ENCODE measurements at regions not wholly inside any gene's neighbourhood (a gene's known extent, or its start where the extent isn't known, plus 50 kb on each side); places are given as distances from the start of the nearest gene placed in this dataset.

DNA sequence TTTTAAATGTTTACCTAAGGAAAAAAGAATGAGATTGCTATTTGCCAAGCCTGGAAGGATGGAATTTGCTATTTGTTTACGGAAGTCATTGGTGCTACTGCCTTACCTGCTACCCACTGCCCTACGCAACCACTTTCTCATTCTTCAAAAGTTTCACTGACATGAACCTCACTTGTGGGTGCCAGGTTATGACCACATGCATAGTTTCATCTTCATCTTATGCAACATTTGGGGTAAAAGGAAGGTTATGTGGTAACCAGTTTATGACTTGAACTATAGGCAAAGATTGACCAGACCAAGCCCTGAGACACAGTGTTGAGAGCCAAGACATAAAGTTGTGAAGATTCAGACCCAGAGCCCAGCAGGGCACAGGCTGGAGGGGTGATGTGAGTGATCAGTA, 142.5 kb downstream of the LACC1 start:
- no peak for DNase-seq (ENCODE audit: low spot score)

DNA sequence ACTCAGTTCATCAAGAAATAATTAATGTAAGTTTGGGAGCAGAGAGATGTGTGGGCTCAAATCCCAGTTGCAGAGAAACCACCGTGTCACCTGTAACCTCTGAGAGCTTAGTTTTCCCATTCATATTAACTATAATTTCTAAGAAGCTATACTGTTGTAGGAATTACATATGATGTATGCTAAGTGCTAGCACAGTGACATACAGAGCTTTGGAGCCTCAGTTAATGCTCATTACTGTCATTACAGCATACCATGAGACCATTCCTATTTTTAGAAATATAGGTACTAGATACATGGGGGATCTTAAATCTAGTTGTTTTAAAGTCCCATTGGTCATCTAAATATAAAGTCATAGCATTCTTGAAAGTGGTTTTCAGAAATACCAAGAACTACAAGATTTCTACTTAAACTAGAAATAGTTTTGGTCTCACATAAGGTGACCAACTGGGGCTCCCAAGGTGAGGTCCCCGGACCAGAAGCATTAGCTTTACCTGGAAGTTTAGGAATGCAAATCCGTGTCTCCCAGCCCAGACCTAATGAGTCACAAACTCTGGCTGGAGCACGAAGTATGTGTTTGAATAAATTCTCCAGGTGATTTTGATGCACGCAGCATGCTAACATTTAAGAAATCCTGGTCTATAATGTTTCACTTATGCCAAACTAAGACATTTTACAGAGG, 144.6 kb downstream of the LACC1 start:
- no peak for DNase-seq (ENCODE audit: low spot score)

DNA sequence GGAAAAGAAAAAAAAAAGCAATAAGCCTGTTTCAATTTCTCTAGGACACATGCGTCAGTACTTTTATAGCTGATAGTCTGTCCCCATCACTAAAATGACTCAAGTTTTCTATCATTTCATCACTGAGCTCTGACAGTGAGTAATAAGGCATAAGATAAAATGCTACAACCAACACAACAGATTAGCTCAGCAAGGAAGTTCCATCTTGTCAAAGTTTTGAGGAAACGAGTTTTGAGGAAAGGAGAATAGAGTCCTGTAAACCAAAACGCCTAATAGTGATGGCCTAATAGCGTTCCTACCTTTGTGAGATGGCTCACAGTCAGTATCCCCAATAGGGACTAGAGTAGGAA, 145.1 kb downstream of the LACC1 start:
- DNase-seq (ENCODE audit: low spot score): no peak

DNA sequence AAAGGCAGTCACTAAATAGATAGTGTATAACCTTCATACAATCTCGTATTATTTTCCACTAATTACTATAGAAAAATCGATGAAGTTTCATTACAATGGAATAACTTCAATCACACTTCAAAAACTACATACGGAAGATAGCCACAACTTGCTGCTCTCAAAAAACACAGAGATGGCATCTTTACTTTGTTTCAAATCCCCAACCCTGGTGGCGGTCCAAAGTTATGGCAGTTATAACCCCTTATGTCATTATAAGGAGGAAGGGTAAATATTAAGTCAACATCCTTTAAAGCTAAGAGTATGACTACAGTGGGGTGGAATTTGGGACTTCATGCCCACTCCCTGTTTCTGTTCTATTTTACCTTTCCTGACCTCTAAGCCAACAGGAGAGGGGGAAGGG, 146.5 kb downstream of the LACC1 start:
- no peak for DNase-seq (ENCODE audit: low spot score)

DNA sequence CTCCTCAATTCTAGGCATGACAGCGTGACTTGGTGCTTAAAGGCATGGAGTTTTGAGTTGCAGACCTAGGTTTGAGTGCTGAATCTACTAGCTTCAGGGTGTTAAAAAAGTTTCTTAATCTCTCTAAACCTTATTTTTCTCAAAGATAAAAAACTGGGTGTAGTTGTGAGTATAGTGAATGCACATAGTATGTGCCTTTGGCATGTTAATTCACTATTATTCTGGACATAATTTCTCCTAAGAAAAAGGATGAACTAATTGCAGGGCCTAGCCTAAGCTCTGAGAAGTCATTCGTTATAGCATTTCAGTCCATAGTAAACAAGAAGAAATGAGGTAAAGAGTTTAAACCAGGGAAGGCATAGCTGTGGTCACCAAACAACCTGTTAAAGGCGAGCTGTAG, 149.0 kb downstream of the LACC1 start:
- DNase-seq (ENCODE audit: low spot score): no peak

DNA sequence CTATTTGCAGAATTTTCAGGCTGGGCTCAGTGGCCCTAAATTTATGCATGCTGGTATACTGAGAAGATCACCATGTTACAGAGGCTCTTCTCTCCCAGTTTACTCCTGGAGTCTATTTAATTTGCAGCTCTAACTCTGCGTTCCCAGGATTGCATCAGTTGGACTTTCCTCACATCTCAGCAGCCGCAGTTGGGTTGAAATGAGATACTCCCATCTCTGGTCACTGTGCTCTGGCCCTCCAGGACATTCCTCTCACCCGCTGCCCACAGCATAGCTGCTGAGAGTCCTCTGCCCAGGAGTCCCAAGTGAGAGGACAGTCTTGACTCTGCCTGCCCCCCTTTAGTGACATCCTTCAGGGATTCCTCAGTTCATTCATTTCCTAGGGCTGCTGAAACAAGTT, 150.9 kb downstream of the LACC1 start:
- DNase-seq (ENCODE audit: low spot score): no peak

DNA sequence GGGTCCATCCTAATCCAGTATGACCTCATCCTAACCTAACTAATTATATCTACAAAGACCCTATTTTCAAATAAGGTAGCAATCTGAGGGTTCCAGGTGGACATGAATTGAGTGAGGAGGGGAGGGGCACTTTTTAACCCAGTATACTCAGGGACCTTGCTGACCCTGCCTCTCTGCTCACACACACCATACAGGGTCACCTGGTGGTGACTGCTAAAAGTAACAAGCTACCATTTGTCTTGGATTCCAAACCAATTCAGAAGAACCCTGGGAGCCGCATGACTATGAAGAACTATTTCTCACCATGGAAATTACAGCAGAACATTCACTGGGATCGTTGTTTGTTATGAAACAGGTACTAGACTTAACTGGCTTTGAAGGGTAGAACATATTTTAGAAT, 151.9 kb downstream of the LACC1 start:
- DNase-seq (ENCODE audit: low spot score): no peak

DNA sequence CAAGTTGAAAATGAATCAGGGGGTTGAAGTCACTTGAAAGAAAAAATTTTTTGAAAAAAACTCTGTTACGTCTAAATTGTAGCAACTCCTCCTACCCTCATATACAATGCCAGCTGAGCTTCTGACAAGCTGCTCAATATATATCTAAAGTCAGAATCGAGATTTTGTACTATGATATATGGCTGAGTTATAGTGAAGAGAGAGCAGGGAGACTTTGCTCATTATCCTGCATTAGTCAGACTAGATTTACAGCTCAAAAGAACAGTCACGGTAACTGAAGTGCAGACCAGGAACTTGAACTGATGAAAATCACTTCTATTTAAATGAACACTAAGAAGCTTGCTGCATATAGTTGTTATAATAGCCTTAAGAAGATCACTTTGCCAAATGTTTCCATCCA, 153.1 kb downstream of the LACC1 start:
- no peak for DNase-seq (ENCODE audit: low spot score)

DNA sequence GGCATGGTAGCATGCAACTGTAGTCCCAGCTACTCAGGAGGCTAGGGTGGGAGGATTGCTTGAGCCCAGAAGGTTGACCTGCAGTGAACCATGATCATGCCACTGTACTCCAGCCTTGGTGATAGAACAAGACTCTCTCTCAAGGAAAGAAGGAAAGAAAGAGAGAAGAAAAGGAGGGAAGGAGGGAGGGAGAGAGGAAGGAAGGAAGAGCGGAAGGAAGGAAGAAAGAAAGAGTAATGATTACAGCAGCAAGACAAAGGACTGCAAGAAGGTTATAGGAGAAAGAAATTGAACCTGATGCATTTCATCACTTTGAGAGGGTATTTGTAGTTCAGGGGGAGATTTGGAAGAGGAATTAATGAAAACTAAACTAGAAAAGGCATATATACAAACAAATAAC, 155.7 kb downstream of the LACC1 start:
- no peak for DNase-seq (ENCODE audit: low spot score)

DNA sequence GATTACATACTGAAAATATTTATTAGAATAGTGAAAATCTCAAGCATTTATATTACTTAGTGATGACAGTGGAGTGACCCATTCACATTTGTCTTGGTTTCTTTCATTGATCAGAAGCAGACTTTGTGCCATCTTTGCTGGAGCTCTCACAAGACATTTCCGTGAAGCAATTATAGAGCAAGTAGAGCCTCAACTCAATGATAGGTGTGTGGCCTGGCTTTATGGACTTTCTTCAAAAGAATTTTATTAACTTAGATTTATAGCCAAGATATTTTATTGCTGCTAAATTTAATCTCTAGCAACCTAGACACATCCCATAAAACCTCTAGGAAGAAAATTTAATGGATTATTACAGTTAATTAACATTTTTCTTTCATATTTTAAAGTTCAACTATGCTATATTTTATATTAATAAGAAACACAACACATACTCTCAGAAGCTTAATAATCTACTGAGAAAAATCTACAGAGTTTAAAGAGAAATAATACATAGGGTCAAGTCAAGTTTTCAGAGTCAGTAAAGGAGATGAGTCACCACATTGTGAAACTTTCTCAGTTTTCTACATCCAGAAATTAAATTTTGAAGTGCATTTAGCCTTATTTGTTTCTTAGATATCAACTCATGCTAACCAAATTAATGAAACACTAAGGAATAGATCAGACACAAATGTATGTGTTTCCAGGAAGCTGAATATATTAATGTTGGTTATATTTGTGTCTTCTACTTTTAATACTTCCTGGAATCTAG, 160.5 kb downstream of the LACC1 start:
- DNase-seq (ENCODE audit: low spot score): peak; percentile 49

DNA sequence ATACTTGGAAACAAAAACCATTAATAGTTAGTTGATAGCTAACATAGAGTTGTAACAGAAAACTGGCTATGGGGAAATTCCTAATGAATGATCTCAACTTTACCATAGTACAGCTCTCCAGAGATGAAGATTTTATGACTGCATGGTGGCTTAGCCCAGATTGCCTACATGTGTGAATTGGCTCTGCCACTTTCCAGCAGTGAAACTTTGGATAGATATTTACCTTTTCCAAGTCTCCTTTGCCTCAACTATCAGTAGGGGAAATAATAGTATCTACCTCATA, 161.1 kb downstream of the LACC1 start:
- DNase-seq (ENCODE audit: low spot score): no peak

DNA sequence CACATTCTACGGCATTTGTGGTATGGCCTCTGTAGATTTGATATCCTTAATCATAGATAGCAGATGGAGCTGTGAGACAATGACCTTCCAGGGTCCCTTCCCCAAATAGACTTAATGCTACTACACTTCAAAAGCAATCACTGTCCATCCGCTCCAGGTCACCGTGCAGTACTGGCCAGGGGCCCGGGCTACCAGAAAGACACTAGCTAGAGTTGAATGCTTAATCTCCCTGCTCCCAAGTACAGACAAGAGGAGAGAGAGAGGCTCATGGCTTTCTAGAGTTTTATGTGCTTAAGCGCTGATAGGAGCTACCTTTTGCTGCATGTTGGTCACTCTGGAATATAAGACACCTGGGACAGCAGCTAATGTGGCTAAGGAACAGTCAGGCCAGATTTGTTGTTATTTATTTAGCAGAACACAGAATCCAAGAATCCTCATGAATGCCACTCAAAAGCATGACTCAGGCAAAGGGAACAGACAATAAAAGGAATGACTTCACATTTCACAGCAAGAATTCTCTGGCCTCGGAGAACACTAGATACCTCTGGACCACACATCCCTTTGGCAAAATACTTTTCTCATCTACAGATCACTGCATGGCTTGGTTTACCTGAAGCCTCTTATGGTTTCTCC, 165.0 kb downstream of the LACC1 start:
- no peak for DNase-seq (ENCODE audit: low spot score)

DNA sequence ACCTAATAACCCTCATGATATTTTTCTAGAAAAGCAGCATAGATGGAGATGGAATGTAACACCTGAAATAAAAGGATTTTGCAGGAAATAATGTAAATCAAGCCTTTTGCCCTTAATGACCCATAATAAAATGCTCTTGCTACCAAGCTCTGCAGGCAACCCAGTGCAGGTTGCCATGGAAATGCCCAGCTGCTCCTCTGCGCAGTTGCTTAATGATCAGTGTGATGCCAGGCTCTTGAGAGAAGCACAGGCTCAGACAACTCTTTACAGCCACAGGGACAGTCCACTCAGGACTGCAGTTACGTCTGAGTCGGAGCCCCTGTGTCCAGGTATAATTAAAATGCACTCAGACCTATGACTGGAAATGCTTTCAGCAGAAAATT, 165.5 kb downstream of the LACC1 start:
- DNase-seq (ENCODE audit: low spot score): no peak

DNA sequence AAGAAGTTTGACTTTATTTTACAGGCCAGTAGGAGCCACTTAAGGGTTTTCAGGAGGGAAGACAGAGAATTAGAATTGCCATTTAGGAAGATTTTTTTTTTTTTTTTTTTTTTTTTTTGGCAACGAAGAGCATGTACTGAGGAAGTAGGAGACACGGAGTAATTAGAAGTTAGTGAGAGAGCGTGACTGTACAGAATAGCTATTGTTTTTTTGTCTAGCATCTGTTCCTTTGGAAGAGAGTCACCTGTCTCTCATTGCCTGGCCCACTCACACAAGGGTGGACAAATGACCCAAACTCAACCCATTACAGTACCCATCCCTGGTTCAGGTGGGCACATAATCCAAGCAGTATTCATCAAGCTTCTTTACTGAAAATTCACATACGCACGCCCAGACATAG, 166.7 kb downstream of the LACC1 start:
- DNase-seq (ENCODE audit: low spot score): no peak

DNA sequence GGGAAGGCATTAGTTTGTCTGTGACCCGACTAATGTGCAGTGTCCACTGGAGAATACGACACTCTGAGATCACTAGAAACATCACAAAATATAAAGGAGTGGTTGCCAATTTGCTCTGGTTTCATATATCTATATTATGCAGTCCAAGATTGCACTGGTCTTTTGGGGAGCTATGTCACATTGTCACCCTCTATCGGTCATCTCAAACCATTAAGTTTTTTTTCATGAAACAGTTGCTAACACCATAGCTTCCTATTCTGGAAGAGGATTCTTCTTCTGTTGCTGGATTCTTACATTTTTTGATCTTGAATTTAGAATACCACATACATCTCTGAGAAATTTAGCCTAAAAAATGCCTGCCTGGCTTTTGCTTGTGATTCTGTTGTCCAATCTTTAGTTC, 168.6 kb downstream of the LACC1 start:
- no peak for DNase-seq (ENCODE audit: low spot score)

DNA sequence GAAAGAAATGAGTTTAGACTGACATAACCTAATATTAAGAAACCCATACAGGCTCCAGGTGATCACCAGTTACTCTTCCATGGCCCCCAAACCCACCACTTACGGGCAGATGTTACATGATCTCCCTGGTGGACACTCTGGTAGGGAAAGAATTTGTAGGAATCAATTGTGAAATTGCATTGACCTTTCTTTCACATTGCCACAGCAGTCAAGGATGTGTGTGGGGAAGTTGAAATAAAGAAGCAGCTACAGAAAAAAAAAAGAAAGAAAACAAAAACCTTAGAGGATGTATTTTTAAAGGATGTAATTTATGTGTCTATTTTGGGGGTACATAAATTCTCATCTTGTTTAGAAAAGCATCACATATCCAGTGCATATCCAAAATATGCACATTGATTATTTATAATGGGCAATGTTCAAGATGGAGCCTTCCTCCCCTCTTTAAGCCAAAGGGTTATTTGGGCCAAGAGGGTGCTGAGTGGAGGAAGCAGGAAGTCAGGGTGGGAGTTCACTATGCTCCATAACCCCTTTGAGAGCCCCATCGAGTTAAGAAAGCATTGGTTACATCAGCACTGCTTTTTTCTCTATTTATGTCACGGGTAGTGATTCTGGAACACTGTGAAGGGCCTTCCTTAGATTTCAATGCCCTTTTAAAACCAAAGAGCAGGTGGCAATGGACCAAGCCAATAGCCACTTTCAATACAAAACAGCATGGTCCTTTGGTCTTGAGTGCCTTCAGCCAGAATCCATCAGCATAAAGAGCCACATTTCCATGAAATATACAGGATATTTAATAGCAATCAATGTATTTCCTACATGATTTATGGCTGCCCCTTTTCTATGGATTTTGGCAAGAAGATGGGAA, 169.6 kb downstream of the LACC1 start:
- DNase-seq (ENCODE audit: low spot score): no peak

DNA sequence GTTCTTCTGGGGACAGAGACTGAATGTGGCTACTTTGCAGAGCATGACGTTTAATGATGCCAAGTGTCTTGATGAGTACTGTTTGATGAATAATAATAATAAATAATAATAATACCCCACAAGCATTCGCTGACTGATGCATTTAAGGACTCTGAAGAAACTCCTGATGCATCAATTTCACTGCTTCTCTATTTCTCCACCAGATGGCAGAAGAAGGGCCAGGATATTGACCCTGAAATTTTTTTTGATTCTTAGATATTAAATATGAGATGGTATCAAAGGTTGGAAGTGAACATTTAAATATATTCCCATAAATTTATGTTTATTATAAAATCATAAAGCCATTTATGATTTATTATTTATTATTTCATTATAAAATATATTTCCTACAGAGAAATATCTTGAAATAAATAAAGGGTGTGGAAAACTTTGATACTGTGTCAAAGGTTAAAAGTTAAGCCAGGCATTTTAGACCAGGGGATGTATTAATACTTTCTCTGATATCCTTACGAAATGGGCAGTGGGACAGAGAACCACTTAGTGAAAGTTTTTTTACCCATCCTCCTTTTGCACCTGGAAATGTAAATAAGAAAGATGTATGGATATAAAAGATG, 170.9 kb downstream of the LACC1 start:
- peak; percentile 58 for DNase-seq (ENCODE audit: low spot score)

DNA sequence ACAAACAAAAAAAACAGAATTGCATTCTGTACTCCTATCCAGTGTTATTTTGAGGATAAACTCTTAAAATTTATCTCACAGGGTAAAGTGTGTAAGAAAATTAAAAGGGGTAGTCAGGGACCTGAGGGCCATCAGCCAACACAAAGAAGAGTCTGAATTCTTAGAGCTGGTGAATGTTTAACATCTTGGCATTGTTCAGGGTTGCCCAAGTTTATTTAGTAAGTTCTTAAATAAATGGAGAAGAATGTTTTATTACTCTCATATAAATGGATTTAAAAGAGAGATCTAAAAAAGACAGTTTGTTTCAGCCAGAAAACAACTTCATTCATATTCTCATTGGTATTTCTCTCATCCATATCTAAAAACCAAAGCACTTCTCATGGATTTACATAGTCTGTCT, 171.7 kb downstream of the LACC1 start:
- DNase-seq (ENCODE audit: low spot score): no peak

DNA sequence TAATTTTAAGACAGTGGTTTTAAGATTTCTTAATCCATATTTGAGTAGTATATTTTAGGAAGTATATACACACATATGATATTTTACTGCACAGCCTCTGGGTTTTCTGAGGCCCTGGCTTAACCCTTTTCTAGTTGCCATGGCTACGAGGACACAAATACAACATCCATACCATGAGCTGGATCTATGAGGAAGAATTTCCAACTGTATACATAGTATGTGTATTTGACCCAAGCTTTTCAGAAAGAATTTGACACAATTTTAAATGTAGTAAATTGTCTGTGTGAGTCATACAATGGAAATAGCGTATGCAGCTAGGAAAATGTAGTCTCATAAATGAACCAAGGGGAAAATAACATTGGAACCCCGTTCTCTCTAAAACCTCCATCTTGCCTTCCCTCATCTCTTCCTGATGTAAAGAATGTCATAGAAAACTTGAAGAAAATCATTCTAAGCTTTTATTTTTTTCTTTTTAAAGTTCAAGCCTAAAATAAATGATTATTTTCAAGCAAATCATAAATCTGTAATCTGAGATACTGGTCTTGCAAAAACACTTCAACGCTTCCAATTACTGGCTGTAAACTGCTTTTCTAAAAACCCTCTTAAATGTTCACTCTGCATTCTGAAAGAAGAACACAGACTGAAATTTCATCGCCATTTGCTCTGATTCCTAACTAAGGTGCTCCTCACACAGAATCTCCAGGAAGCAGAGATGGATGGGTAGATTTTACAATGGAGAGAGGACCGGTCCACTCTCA, 172.4 kb downstream of the LACC1 start:
- no peak for DNase-seq (ENCODE audit: low spot score)

DNA sequence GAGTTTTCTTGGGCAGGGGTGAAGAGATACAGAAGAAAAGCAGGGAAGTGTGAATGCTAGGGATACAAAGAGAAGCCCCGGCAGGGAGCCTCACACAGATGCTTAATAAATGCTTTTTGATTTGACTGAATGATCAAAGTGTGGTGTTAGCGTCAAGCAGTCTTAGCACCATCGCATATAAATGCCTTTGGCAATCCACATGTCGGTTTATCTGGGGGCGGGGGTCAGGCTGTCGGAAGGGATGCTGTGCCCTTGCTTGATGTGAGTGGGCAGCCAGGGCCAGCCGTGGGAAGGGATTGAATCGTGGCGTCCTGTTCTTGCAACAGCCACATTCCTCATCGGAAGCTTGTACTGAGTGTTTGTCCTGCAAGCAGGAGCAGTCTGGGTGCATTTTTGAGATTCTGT, 173.1 kb downstream of the LACC1 start:
- no peak for DNase-seq (ENCODE audit: low spot score)

DNA sequence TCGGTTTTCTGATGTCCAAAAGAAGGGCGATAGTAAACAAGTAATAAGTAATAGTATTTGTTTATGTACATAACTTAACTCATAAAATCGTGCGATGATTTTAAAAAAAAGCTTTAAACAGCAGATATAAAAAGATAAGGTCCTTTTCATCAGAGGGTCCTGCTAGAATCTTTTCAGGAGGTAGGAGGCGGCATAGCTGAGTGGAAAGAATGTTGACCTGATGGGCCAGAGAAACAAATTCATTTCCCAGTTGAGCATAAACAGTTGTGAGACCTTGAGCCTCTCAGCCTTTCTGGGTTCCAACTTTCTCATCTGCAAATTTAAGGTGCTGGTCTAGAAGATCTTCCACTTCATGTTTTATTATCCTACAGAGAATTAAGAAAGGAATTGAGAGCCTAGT, 173.5 kb downstream of the LACC1 start:
- DNase-seq (ENCODE audit: low spot score): no peak

DNA sequence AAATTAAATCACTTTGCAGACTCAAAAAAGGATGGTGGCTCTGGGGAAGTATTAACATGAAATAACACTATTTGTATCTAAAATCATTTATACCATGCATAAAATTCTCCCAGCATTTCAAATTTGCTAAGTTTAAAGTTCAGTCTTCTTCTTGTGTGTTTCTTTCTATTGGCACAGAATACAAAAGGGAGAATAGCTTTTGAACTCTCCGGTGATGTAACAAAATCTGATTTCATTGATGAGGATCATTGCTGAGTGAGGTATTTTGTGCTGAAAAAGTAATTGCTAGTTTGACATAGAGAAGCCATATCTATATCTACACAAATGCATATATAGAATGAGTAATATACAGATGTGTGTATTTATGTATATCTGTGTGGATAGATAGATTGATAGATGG, 174.8 kb downstream of the LACC1 start:
- DNase-seq (ENCODE audit: low spot score): no peak

Data from LoVo (cell line).